Endothelial cell of umbilical vein (primary cell): ENCODE measurements at regions not wholly inside any gene's neighbourhood (a gene's known extent, or its start where the extent isn't known, plus 50 kb on each side); places are given as distances from the start of the nearest gene placed in this dataset.

ENCODE experiments used
- BruUV-seq: library from RNA; stranded (reverse); fragments of 400-500 nt; replicated peaks from 2 replicates; lab custom pipeline; 2021; lab: Mats Ljungman, UMichigan
- CTCF ChIA-PET: fragments of 300-600, 350-600 bp; sonication (Branson Sonifier 250); formaldehyde crosslinking; loops from one replicate; lab custom pipeline; 2021; ENCODE audit warnings: antibody characterized with exemption, inconsistent platforms; lab: Charles Lee
- POLR2A ChIA-PET: fragments of 300-600, 350-600 bp; sonication (Branson Sonifier 250); formaldehyde crosslinking; loops from one replicate; lab custom pipeline; 2021; ENCODE audit warnings: antibody characterized with exemption, inconsistent platforms; lab: Charles Lee
- DNase-seq: peaks from one replicate; pipeline ENCODE4 v3.0.0-alpha.2; 2011; ENCODE audit warnings: low read depth, low spot score
- FAIRE-seq: peaks from 2 replicates; lab custom pipeline; 2011; peaks lifted over from hg19 to GRCh38; lab: Jason Lieb, UNC
- H2AFZ ChIP-seq: 2 replicates; pipeline ENCODE4 v1.6.0; 2012; ENCODE audit warnings: low read depth, low read length, control low read depth, inconsistent platforms
- H3K27ac ChIP-seq: 2 replicates; pipeline ENCODE4 v1.5.1; 2011; ENCODE audit warnings: low read depth, mild to moderate bottlenecking, control low read depth, low read length, moderate library complexity; ENCODE audit not compliant: insufficient read depth
- H3K27me3 ChIP-seq, 2 experiments: 2 replicates each; pipeline versions ENCODE4 v1.6.0 to v1.6.1; 2011; ENCODE audit warnings: low read length in 2 of 2, mixed read lengths in 1 of 2; ENCODE audit not compliant: control insufficient read depth in 2 of 2, insufficient read depth in 2 of 2
- H3K36me3 ChIP-seq, 2 experiments: 2 replicates in 1 of 2; 3 replicates in 1 of 2; pipeline ENCODE4 v1.5.1; 2011; ENCODE audit warnings: low read length in 2 of 2, mild to moderate bottlenecking in 1 of 2, moderate library complexity in 1 of 2; ENCODE audit not compliant: control insufficient read depth in 2 of 2, insufficient read depth in 2 of 2; ENCODE audit errors: extremely low read depth in 1 of 2
- H3K4me1 ChIP-seq: 3 replicates; pipeline ENCODE4 v1.5.1; 2011; ENCODE audit warnings: mild to moderate bottlenecking, low read length; ENCODE audit not compliant: control insufficient read depth, insufficient read depth; ENCODE audit errors: extremely low read depth
- H3K4me2 ChIP-seq: 2 replicates; pipeline ENCODE4 v1.6.1; 2011; ENCODE audit warnings: low read length, control low read depth, mixed read lengths; ENCODE audit not compliant: insufficient read depth
- H3K4me3 ChIP-seq, 3 experiments: fragments of 200-600 bp in 1 of 3; sonication (generic), shearing (Covaris generic) in 1 of 3; replicated peaks in 1 of 3; 2 replicates each; pipeline ENCODE4 v1.5.1; 2011 to 2016; ENCODE audit warnings: control low read depth in 3 of 3, low read length in 3 of 3, mild to moderate bottlenecking in 2 of 3, inconsistent platforms in 1 of 3, low read depth in 1 of 3, moderate library complexity in 1 of 3; ENCODE audit not compliant: insufficient read depth in 1 of 3
- H3K79me2 ChIP-seq: 2 replicates; pipeline ENCODE4 v1.6.0; 2012; ENCODE audit warnings: low read length, inconsistent platforms; ENCODE audit not compliant: control insufficient read depth, insufficient read depth
- H3K9ac ChIP-seq: replicated peaks from 2 replicates; pipeline ENCODE3; 2011; ENCODE audit warnings: low read length, control low read depth; ENCODE audit not compliant: insufficient read depth; ENCODE audit errors: extremely low read depth
- H3K9me1 ChIP-seq: replicated peaks from 3 replicates; pipeline ENCODE4 v1.6.0; 2011; ENCODE audit warnings: mild to moderate bottlenecking, low read length; ENCODE audit not compliant: control insufficient read depth, insufficient read depth; ENCODE audit errors: extremely low read depth
- H3K9me3 ChIP-seq: replicated peaks from 2 replicates; pipeline ENCODE4 v1.5.1; 2012; ENCODE audit warnings: low read length, inconsistent platforms; ENCODE audit not compliant: control insufficient read depth, insufficient read depth
- H4K20me1 ChIP-seq: replicated peaks from 2 replicates; pipeline ENCODE3; 2011; ENCODE audit warnings: mild to moderate bottlenecking, low read length; ENCODE audit not compliant: control insufficient read depth, insufficient read depth; ENCODE audit errors: extremely low read depth
- EZH2 ChIP-seq: IDR thresholded peaks from 2 replicates; pipeline ENCODE4 v1.6.1; 2012; ENCODE audit warnings: borderline replicate concordance, low read depth, mild to moderate bottlenecking, moderate library complexity, low read length, inconsistent platforms; ENCODE audit not compliant: severe bottlenecking
- FOS ChIP-seq: IDR thresholded peaks from 2 replicates; pipeline ENCODE4 v1.6.1; 2011; ENCODE audit warnings: mild to moderate bottlenecking, low read length, moderate library complexity, borderline replicate concordance; ENCODE audit not compliant: insufficient read depth
- GATA2 ChIP-seq: IDR thresholded peaks from 2 replicates; pipeline ENCODE4 v1.7.0; 2011; ENCODE audit warnings: low read depth, mild to moderate bottlenecking, moderate library complexity, mixed read lengths, low read length; ENCODE audit not compliant: insufficient read length, insufficient read depth
- JUN ChIP-seq: IDR thresholded peaks from 2 replicates; pipeline ENCODE4 v1.6.1; 2011; ENCODE audit warnings: borderline replicate concordance, low read depth; ENCODE audit not compliant: insufficient read length, insufficient read depth
- MAX ChIP-seq: IDR thresholded peaks from 2 replicates; pipeline ENCODE4 v1.6.1; 2011; ENCODE audit not compliant: insufficient read depth, insufficient read length
- MYC ChIP-seq: IDR thresholded peaks from one replicate; pipeline ENCODE4 v1.6.1; 2011; ENCODE audit warnings: mild to moderate bottlenecking, low read depth, low read length
- POLR2A ChIP-seq: IDR thresholded peaks from 2 replicates; pipeline ENCODE4 v1.6.1; 2012; ENCODE audit warnings: low read depth, mild to moderate bottlenecking, control low read depth, low read length
- POLR2AphosphoS5 ChIP-seq: IDR thresholded peaks from 2 replicates; pipeline ENCODE4 v1.6.1; 2012; ENCODE audit warnings: low read depth, mild to moderate bottlenecking, control low read depth, low read length, moderate library complexity; ENCODE audit not compliant: insufficient read depth
- dilution Hi-C: fragments of 300-500 bp; cut with MboI; formaldehyde crosslinking; loops from one replicate; pipeline ENCODE4 v1.15.0; 2019; ENCODE audit warnings: low sequenced_read_pairs; ENCODE audit not compliant: extremely low pct_ligation_motif_present
- intact Hi-C: fragments of 100-400 bp; cut with micrococcal nuclease; formaldehyde crosslinking; loops from one replicate; pipeline ENCODE4 v1.10.0; 2022
- TF ChIP-seq, protein P1 (sequence below), 2 donors: IDR thresholded peaks; 1 replicate in 1 of 2; 2 replicates in 1 of 2; pipeline ENCODE4 v1.5.1; 2011; ENCODE audit warnings: low read length in 2 of 2, mild to moderate bottlenecking in 2 of 2, moderate library complexity in 2 of 2, control low read depth in 1 of 2, inconsistent platforms in 1 of 2, low read depth in 1 of 2; ENCODE audit not compliant: insufficient read depth in 1 of 2; ENCODE audit errors: extremely low read depth in 1 of 2

DNA sequence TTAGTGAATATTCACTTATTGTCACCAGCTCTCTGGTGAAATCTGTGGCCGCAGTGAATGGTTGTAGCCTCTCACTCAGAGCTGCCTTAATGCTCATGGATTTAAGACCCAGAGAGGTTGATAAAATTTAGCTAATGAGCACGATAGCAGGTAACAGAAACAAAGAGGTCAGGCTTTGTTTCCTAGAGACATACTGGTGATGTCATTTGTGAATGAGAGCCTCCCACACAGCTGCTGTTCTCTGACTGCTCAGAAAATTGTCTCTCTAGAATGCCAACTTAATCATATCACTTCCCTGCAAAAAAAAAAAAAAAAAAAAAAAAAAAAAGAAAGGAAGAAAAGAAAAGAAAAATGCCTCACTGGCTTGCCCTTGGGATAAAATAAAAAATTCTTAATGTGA lies 411.7 kb upstream of the MYT1L start:
- intact Hi-C loops = no loop called here

More for the DNA sequence above, 411.7 kb upstream of the MYT1L start:
- no TSS peak for BruUV-seq
- dilution Hi-C loops = no loop called here
- peaks cover 8% of the 10 kb centered on the region for H3K9me3 ChIP-seq
- no peak overlapping the region for H3K27ac ChIP-seq
- TF ChIP-seq POLR2AphosphoS5 (no peak), JUN (no peak), POLR2A (no peak), MYC (no peak), EZH2 (no peak), FOS (no peak), MAX (no peak), GATA2 (no peak)
- TF ChIP-seq, protein P1, sequence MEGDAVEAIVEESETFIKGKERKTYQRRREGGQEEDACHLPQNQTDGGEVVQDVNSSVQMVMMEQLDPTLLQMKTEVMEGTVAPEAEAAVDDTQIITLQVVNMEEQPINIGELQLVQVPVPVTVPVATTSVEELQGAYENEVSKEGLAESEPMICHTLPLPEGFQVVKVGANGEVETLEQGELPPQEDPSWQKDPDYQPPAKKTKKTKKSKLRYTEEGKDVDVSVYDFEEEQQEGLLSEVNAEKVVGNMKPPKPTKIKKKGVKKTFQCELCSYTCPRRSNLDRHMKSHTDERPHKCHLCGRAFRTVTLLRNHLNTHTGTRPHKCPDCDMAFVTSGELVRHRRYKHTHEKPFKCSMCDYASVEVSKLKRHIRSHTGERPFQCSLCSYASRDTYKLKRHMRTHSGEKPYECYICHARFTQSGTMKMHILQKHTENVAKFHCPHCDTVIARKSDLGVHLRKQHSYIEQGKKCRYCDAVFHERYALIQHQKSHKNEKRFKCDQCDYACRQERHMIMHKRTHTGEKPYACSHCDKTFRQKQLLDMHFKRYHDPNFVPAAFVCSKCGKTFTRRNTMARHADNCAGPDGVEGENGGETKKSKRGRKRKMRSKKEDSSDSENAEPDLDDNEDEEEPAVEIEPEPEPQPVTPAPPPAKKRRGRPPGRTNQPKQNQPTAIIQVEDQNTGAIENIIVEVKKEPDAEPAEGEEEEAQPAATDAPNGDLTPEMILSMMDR (IDR thresholded peaks at IDR 0.05; ENCODE audit: extremely low read depth in 1 of 2, insufficient read depth in 1 of 2, low read depth in 1 of 2, low read length in 2 of 2) = no peak
- no peak overlapping the region for H3K4me3 ChIP-seq
- no peaks in the 10 kb centered on the region for H3K36me3 ChIP-seq
- no peaks in the 10 kb centered on the region for H3K79me2 ChIP-seq
- POLR2A ChIA-PET = no interaction called here
- H3K4me2 ChIP-seq = no peak overlapping the region
- no peak for FAIRE-seq
- H3K9me1 ChIP-seq = no peaks in the 10 kb centered on the region
- H4K20me1 ChIP-seq = no peaks in the 10 kb centered on the region
- no peak overlapping the region for H3K9ac ChIP-seq
- no peaks in the 10 kb centered on the region for H3K27me3 ChIP-seq
- no peak for DNase-seq
- CTCF ChIA-PET = no interaction called here
- no peaks in the 10 kb centered on the region for H3K4me1 ChIP-seq
- no peak overlapping the region for H2AFZ ChIP-seq
